ENCODE measurements at regions not wholly inside any gene's neighbourhood (a gene's known extent, or its start where the extent isn't known, plus 50 kb on each side); places are given as distances from the start of the nearest gene placed in this dataset.
A peak's percentile ranks its signal among the peaks of the same experiment; 100 is the strongest.

GRCh38 chr12:98151984-98152383 is 363.4 kb upstream of the TMPO start:
- no peak for DNase-seq

GRCh38 chr12:98154850-98155249 is 360.5 kb upstream of the TMPO start:
- DNase-seq, result peak; percentile 48

GRCh38 chr12:98156697-98157096 is 358.7 kb upstream of the TMPO start:
- DNase-seq, result no peak

GRCh38 chr12:98162906-98163678 is 352.3 kb upstream of the TMPO start:
- no peak for DNase-seq

GRCh38 chr12:98172304-98172703 is 343.1 kb upstream of the TMPO start:
- no peak for DNase-seq

GRCh38 chr12:98172801-98173200 is 342.6 kb upstream of the TMPO start:
- DNase-seq, result no peak

- DNase-seq, result no peak
These were observed 341.5 kb upstream of the TMPO start for GRCh38 chr12:98173773-98174427.

- no peak for DNase-seq
These were observed 341.0 kb upstream of the TMPO start for GRCh38 chr12:98174428-98174809.

GRCh38 chr12:98178126-98178525 is 337.3 kb upstream of the TMPO start:
- no peak for DNase-seq

- DNase-seq, result no peak
These were observed 336.2 kb upstream of the TMPO start for GRCh38 chr12:98179151-98179550.

- no peak for DNase-seq
These were observed 334.8 kb upstream of the TMPO start for GRCh38 chr12:98180603-98181002.

GRCh38 chr12:98182821-98183220 is 332.6 kb upstream of the TMPO start:
- no peak for DNase-seq

- DNase-seq, result no peak
These were observed 329.8 kb upstream of the TMPO start for GRCh38 chr12:98185606-98186005.

- no peak for DNase-seq
These were observed 326.7 kb upstream of the TMPO start for GRCh38 chr12:98188650-98189077.

GRCh38 chr12:98194591-98194990 is 320.8 kb upstream of the TMPO start:
- DNase-seq, result no peak

- no peak for DNase-seq
These were observed 317.0 kb upstream of the TMPO start for GRCh38 chr12:98198261-98198982.

- DNase-seq, result peak; percentile 5
These were observed 306.6 kb upstream of the TMPO start for GRCh38 chr12:98208816-98209215.

- no peak for DNase-seq
These were observed 303.3 kb upstream of the TMPO start for GRCh38 chr12:98211909-98212695.

GRCh38 chr12:98213556-98213955 is 301.8 kb upstream of the TMPO start:
- no peak for DNase-seq

- no peak for DNase-seq
These were observed 298.1 kb upstream of the TMPO start for GRCh38 chr12:98217257-98217656.

GRCh38 chr12:98220636-98221035 is 294.8 kb upstream of the TMPO start:
- DNase-seq, result no peak

- no peak for DNase-seq
These were observed 294.1 kb upstream of the TMPO start for GRCh38 chr12:98221243-98221808.

GRCh38 chr12:98222135-98222534 is 293.3 kb upstream of the TMPO start:
- no peak for DNase-seq

Data from NCI-H1105 (cell line).